ENCODE measurements at regions not wholly inside any gene's neighbourhood (a gene's known extent, or its start where the extent isn't known, plus 50 kb on each side); places are given as distances from the start of the nearest gene placed in this dataset.

DNA sequence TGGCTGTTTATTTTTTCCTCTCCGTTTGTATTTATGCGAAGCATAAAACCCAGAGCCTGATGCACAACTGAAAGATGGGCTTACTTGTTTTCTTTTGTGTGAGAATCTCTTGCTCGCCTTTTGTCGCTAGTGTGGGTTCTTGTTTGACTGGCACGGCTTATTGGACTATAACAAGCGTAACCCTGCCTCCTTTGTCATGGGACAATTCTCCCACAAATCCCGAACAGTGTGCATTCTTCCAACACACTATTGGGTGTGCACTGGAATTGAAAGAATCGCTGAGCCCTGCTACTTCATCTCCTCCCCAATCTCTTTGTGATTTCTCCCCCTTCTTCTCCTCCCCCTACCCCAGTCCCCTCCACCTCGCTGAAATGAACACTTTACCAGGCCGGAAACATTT is 110.8 kb downstream of the ZIC5 start:
- TF ChIP-seq FOXP2 (optimal IDR thresholded peaks at IDR 0.05; ENCODE audit: borderline replicate concordance, extremely low read depth, extremely low read length, insufficient read depth) (no peak), POLR2AphosphoS5 (IDR thresholded peaks at IDR 0.05; ENCODE audit: low read depth, low read length) (no peak), REST (IDR thresholded peaks at IDR 0.05; ENCODE audit: insufficient read depth in 1 of 2, low read depth in 2 of 2, low read length in 2 of 2) (no peak), TAF1 (IDR thresholded peaks at IDR 0.05; ENCODE audit: borderline replicate concordance, insufficient read depth, low read length) (no peak), SIN3A (IDR thresholded peaks at IDR 0.05; ENCODE audit: borderline replicate concordance, insufficient read depth, low read length) (no peak)

- TF ChIP-seq SIN3A (IDR thresholded peaks at IDR 0.05; ENCODE audit: borderline replicate concordance, insufficient read depth, low read length): no peak
- TF ChIP-seq POLR2AphosphoS5 (IDR thresholded peaks at IDR 0.05; ENCODE audit: low read depth, low read length): no peak
- TF ChIP-seq REST (IDR thresholded peaks at IDR 0.05; ENCODE audit: insufficient read depth in 1 of 2, low read depth in 2 of 2, low read length in 2 of 2): no peak
- TF ChIP-seq FOXP2 (optimal IDR thresholded peaks at IDR 0.05; ENCODE audit: borderline replicate concordance, extremely low read depth, extremely low read length, insufficient read depth): no peak
- TF ChIP-seq TAF1 (IDR thresholded peaks at IDR 0.05; ENCODE audit: borderline replicate concordance, insufficient read depth, low read length): no peak
Observed at GRCh38 chr13:99859178-99860177, 112.1 kb downstream of the ZIC5 start.

- TF ChIP-seq FOXP2 (optimal IDR thresholded peaks at IDR 0.05; ENCODE audit: borderline replicate concordance, extremely low read depth, extremely low read length, insufficient read depth) (no peak), SIN3A (IDR thresholded peaks at IDR 0.05; ENCODE audit: borderline replicate concordance, insufficient read depth, low read length) (no peak), TAF1 (IDR thresholded peaks at IDR 0.05; ENCODE audit: borderline replicate concordance, insufficient read depth, low read length) (no peak), REST (IDR thresholded peaks at IDR 0.05; ENCODE audit: insufficient read depth in 1 of 2, low read depth in 2 of 2, low read length in 2 of 2) (no peak), POLR2AphosphoS5 (IDR thresholded peaks at IDR 0.05; ENCODE audit: low read depth, low read length) (no peak)
Observed at GRCh38 chr13:99857738-99858137, 113.8 kb downstream of the ZIC5 start.

DNA sequence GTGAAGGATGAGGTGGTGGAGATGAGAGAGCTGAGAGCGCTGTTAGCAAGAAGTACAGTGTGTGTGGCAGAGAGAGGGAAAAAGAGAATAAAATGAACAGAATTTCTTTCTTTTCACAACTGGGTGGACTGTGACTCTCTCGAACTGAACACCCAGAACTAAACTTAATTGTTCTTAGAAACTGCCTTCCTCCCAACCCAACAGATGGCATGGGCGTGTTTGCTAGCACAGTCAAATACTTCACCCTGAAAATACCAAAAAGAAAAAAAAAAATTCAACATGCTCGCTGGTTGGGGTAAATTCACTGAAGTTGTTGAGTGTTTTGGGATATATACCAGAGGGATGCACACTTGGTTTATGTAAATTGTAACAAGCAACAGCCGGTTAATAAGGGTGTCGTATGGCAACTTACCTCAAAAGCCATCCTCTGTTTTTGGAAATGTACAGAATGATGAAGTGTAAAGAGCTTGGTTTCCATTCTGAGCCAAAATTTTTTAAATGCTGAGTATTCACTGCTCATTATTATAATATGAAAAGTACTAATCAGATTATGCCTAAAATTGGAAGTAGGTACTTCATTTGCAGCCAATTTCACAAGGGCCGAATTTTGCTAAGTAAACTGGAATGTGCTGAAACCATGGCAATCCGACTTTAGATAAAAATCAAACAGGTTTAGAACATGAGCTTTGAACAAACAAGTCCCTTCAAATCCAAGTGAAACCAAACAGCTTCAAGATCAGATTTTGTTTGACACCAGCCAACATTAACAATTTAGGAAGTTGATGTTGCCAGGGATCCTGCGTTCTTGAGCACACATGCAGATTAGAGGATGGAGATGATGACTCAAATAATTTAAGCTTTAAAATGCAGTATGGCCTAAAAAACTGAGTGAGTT is 115.8 kb downstream of the ZIC5 start:
- TF ChIP-seq TAF1 (IDR thresholded peaks at IDR 0.05; ENCODE audit: borderline replicate concordance, insufficient read depth, low read length): no peak
- TF ChIP-seq FOXP2 (optimal IDR thresholded peaks at IDR 0.05; ENCODE audit: borderline replicate concordance, extremely low read depth, extremely low read length, insufficient read depth): no peak
- TF ChIP-seq POLR2AphosphoS5 (IDR thresholded peaks at IDR 0.05; ENCODE audit: low read depth, low read length): no peak
- TF ChIP-seq SIN3A (IDR thresholded peaks at IDR 0.05; ENCODE audit: borderline replicate concordance, insufficient read depth, low read length): no peak
- no peak for TF ChIP-seq REST (IDR thresholded peaks at IDR 0.05; ENCODE audit: insufficient read depth in 1 of 2, low read depth in 2 of 2, low read length in 2 of 2)

Measured in PFSK-1 (cell line).